GM21367 (cell line): ENCODE measurements at regions not wholly inside any gene's neighbourhood (a gene's known extent, or its start where the extent isn't known, plus 50 kb on each side); places are given as distances from the start of the nearest gene placed in this dataset.
"Not testable (repeated sequence)": the region's sequence is repeated elsewhere in the genome, so short reads cannot be mapped to it uniquely, and the experiment has no call there.

Experiments
- ATAC-seq: cut with Tn5 transposase; IDR thresholded peaks from one replicate; pipeline ENCODE4 v1.9.1; 2021; ENCODE audit not compliant: unreplicated experiment

- no peak for ATAC-seq
These were observed 99.5 kb upstream of the FOXB1 start for GRCh38 chr15:59904450-59905135.

- no peak for ATAC-seq
These were observed 107.4 kb upstream of the FOXB1 start for GRCh38 chr15:59896663-59897074.

- ATAC-seq = no peak
These were observed 109.3 kb upstream of the FOXB1 start for GRCh38 chr15:59894835-59895234.

- ATAC-seq = no peak
These were observed 111.1 kb upstream of the FOXB1 start for GRCh38 chr15:59892985-59893384.

GRCh38 chr15:59887870-59888269 lies 116.2 kb upstream of the FOXB1 start:
- ATAC-seq = not testable (repeated sequence)

- no peak for ATAC-seq
These were observed 116.9 kb upstream of the FOXB1 start for GRCh38 chr15:59887211-59887610.

GRCh38 chr15:59886441-59886840 lies 117.7 kb upstream of the FOXB1 start:
- no peak for ATAC-seq

- ATAC-seq = no peak
These were observed 118.3 kb upstream of the FOXB1 start for GRCh38 chr15:59885832-59886231.

- no peak for ATAC-seq
These were observed 124.4 kb upstream of the FOXB1 start for GRCh38 chr15:59879506-59880265.

- ATAC-seq = no peak
These were observed 128.0 kb upstream of the FOXB1 start for GRCh38 chr15:59876140-59876539.

GRCh38 chr15:59873644-59874272 lies 130.4 kb upstream of the FOXB1 start:
- no peak for ATAC-seq

GRCh38 chr15:59867086-59867855 lies 136.8 kb upstream of the FOXB1 start:
- no peak for ATAC-seq

GRCh38 chr15:59866642-59867041 lies 137.5 kb upstream of the FOXB1 start:
- no peak for ATAC-seq

GRCh38 chr15:59862191-59863155 lies 141.6 kb upstream of the FOXB1 start:
- no peak for ATAC-seq

- no peak for ATAC-seq
These were observed 156.1 kb upstream of the FOXB1 start for GRCh38 chr15:59847968-59848367.

GRCh38 chr15:59845942-59846499 lies 156.9 kb upstream of the BNIP2 start:
- ATAC-seq = no peak

GRCh38 chr15:59843609-59844008 lies 154.5 kb upstream of the BNIP2 start:
- ATAC-seq = no peak

- no peak for ATAC-seq
These were observed 151.9 kb upstream of the BNIP2 start for GRCh38 chr15:59841036-59841435.

GRCh38 chr15:59839906-59840305 lies 150.8 kb upstream of the BNIP2 start:
- ATAC-seq = no peak

GRCh38 chr15:59838900-59839299 lies 149.8 kb upstream of the BNIP2 start:
- no peak for ATAC-seq
